WTC11 (cell line): ENCODE measurements at regions not wholly inside any gene's neighbourhood (a gene's known extent, or its start where the extent isn't known, plus 50 kb on each side); places are given as distances from the start of the nearest gene placed in this dataset.

Experiments
- ATF1 ChIP-seq: sonication (generic); formaldehyde crosslinking; IDR thresholded peaks from 2 replicates; pipeline ENCODE4 v1.8.1; 2023; ENCODE audit warnings: mild to moderate bottlenecking, moderate library complexity, missing genetic modification reagents
- ATF3 ChIP-seq: sonication (generic); formaldehyde crosslinking; conservative IDR thresholded peaks from 2 replicates; pipeline ENCODE4 v1.8.1; 2022; ENCODE audit warnings: mild to moderate bottlenecking, missing genetic modification reagents
- NFYB ChIP-seq: sonication (generic); formaldehyde crosslinking; conservative IDR thresholded peaks from 2 replicates; pipeline ENCODE4 v1.8.0; 2022; ENCODE audit warnings: low read depth, missing genetic modification reagents
- ZNF232 ChIP-seq: sonication (generic); formaldehyde crosslinking; IDR thresholded peaks from 2 replicates; pipeline ENCODE4 v1.8.0; 2022; ENCODE audit warnings: mild to moderate bottlenecking, missing genetic modification reagents
- TF ChIP-seq, protein P1 (sequence below): fragments of 200-600 bp; IDR thresholded peaks from 2 replicates; pipeline ENCODE4 v1.8.0; 2022; ENCODE audit warnings: antibody characterized with exemption
- TF ChIP-seq, protein P2 (sequence below): sonication (generic); formaldehyde crosslinking; IDR thresholded peaks from 2 replicates; pipeline ENCODE4 v1.8.0; 2023; ENCODE audit warnings: missing genetic modification reagents

- TF ChIP-seq ATF3 (CRISPR knock-in tag) (no peak), ATF1 (no peak), ZNF232 (CRISPR knock-in tag) (no peak), NFYB (CRISPR knock-in tag) (no peak)
- TF ChIP-seq, protein P1, sequence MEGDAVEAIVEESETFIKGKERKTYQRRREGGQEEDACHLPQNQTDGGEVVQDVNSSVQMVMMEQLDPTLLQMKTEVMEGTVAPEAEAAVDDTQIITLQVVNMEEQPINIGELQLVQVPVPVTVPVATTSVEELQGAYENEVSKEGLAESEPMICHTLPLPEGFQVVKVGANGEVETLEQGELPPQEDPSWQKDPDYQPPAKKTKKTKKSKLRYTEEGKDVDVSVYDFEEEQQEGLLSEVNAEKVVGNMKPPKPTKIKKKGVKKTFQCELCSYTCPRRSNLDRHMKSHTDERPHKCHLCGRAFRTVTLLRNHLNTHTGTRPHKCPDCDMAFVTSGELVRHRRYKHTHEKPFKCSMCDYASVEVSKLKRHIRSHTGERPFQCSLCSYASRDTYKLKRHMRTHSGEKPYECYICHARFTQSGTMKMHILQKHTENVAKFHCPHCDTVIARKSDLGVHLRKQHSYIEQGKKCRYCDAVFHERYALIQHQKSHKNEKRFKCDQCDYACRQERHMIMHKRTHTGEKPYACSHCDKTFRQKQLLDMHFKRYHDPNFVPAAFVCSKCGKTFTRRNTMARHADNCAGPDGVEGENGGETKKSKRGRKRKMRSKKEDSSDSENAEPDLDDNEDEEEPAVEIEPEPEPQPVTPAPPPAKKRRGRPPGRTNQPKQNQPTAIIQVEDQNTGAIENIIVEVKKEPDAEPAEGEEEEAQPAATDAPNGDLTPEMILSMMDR: no peak
- TF ChIP-seq, protein P2, sequence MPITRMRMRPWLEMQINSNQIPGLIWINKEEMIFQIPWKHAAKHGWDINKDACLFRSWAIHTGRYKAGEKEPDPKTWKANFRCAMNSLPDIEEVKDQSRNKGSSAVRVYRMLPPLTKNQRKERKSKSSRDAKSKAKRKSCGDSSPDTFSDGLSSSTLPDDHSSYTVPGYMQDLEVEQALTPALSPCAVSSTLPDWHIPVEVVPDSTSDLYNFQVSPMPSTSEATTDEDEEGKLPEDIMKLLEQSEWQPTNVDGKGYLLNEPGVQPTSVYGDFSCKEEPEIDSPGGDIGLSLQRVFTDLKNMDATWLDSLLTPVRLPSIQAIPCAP (CRISPR knock-in tag): no peak
Observed at GRCh38 chr13:105569816-105570215, 965.6 kb downstream of the EFNB2 start.
